Mesenchymal stem cell (in vitro differentiated cells and primary cell): ENCODE measurements at regions not wholly inside any gene's neighbourhood (a gene's known extent, or its start where the extent isn't known, plus 50 kb on each side); places are given as distances from the start of the nearest gene placed in this dataset.

ENCODE experiments used
- DNase-seq: peaks from one replicate; pipeline ENCODE4 v3.0.0-alpha.2; 2013
- H2AFZ ChIP-seq: one replicate; pipeline ENCODE4 v1.6.1; 2013; ENCODE audit warnings: low read depth, mild to moderate bottlenecking, control low read depth, inconsistent platforms, low read length, moderate library complexity
- H2AK5ac ChIP-seq: 2 replicates; pipeline ENCODE4 v1.6.1; 2013; ENCODE audit warnings: low read length, moderate library complexity, mild to moderate bottlenecking, inconsistent platforms; ENCODE audit not compliant: severe bottlenecking
- H2BK120ac ChIP-seq: one replicate; pipeline ENCODE4 v1.6.1; 2013; ENCODE audit warnings: low read depth, mild to moderate bottlenecking, inconsistent platforms, low read length, moderate library complexity
- H2BK12ac ChIP-seq, 2 experiments: one replicate each; pipeline ENCODE4 v1.6.1; 2013; ENCODE audit warnings: inconsistent platforms in 2 of 2, low read length in 2 of 2, mild to moderate bottlenecking in 2 of 2, moderate library complexity in 2 of 2, control low read depth in 1 of 2
- H2BK15ac ChIP-seq: one replicate; pipeline ENCODE4 v1.6.1; 2013; ENCODE audit warnings: mild to moderate bottlenecking, low read depth, inconsistent platforms; ENCODE audit not compliant: poor library complexity, severe bottlenecking
- H2BK5ac ChIP-seq: 2 replicates; pipeline ENCODE4 v1.6.1; 2013; ENCODE audit warnings: low read depth, mild to moderate bottlenecking, low read length, control low read depth, inconsistent platforms; ENCODE audit not compliant: poor library complexity, severe bottlenecking
- H3K14ac ChIP-seq, 2 experiments: one replicate each; pipeline ENCODE4 v1.6.1; 2013; ENCODE audit warnings: inconsistent platforms in 2 of 2, low read length in 2 of 2, control low read depth in 1 of 2, mild to moderate bottlenecking in 1 of 2, moderate library complexity in 1 of 2
- H3K18ac ChIP-seq, 2 experiments: one replicate each; pipeline ENCODE4 v1.6.1; 2013; ENCODE audit warnings: inconsistent platforms in 2 of 2, low read length in 2 of 2, control low read depth in 1 of 2, low read depth in 1 of 2, mild to moderate bottlenecking in 1 of 2
- H3K23ac ChIP-seq, 2 experiments: one replicate each; pipeline ENCODE4 v1.6.1; 2013; ENCODE audit warnings: inconsistent platforms in 2 of 2, low read length in 2 of 2, mild to moderate bottlenecking in 2 of 2, moderate library complexity in 2 of 2, control low read depth in 1 of 2
- H3K27ac ChIP-seq: 2 replicates; pipeline ENCODE4 v1.5.1; 2013; ENCODE audit warnings: mild to moderate bottlenecking, moderate library complexity, low read length, control low read depth, inconsistent platforms; ENCODE audit not compliant: poor library complexity, severe bottlenecking
- H3K27me3 ChIP-seq, 2 experiments: 2 replicates each; pipeline versions ENCODE4 v1.6.1 to v1.7.0; 2013; ENCODE audit warnings: low read length in 2 of 2, mild to moderate bottlenecking in 2 of 2, moderate library complexity in 2 of 2, control low read depth in 1 of 2, inconsistent platforms in 1 of 2; ENCODE audit not compliant: control insufficient read depth in 1 of 2, insufficient read depth in 1 of 2
- H3K36me3 ChIP-seq, 2 experiments: 2 replicates each; pipeline versions ENCODE4 v1.6.1 to v1.7.0; 2013; ENCODE audit warnings: low read length in 2 of 2, control low read depth in 1 of 2, inconsistent platforms in 1 of 2, low read depth in 1 of 2, mild to moderate bottlenecking in 1 of 2; ENCODE audit not compliant: insufficient read depth in 2 of 2, control insufficient read depth in 1 of 2
- H3K4ac ChIP-seq, 2 experiments: one replicate each; pipeline ENCODE4 v1.6.1; 2013; ENCODE audit warnings: inconsistent platforms in 2 of 2, low read length in 2 of 2, mild to moderate bottlenecking in 2 of 2, moderate library complexity in 2 of 2, control low read depth in 1 of 2, low read depth in 1 of 2
- H3K4me1 ChIP-seq: 2 replicates; pipeline ENCODE4 v1.6.1; 2013; ENCODE audit warnings: low read depth, low read length, control low read depth; ENCODE audit not compliant: control insufficient read depth, insufficient read depth
- H3K4me2 ChIP-seq: 2 replicates; pipeline ENCODE4 v1.6.1; 2013; ENCODE audit warnings: low read length, mild to moderate bottlenecking, inconsistent platforms; ENCODE audit not compliant: poor library complexity, severe bottlenecking
- H3K4me3 ChIP-seq, 2 experiments: 2 replicates each; pipeline versions ENCODE4 v1.5.1 to v1.7.0; 2013; ENCODE audit warnings: low read length in 2 of 2, mild to moderate bottlenecking in 2 of 2, control low read depth in 1 of 2, low read depth in 1 of 2; ENCODE audit not compliant: insufficient read depth in 1 of 2
- H3K79me1 ChIP-seq: replicated peaks from 2 replicates; pipeline ENCODE4 v1.6.1; 2013; ENCODE audit warnings: mild to moderate bottlenecking, control low read depth, low read length, inconsistent platforms; ENCODE audit not compliant: poor library complexity, severe bottlenecking
- H3K9ac ChIP-seq: 2 replicates; pipeline ENCODE4 v1.7.0; 2013; ENCODE audit warnings: mild to moderate bottlenecking, low read length, moderate library complexity
- H3K9me3 ChIP-seq: 2 replicates; pipeline ENCODE4 v1.7.0; 2013; ENCODE audit warnings: mild to moderate bottlenecking, low read length; ENCODE audit not compliant: control insufficient read depth
- H4K8ac ChIP-seq: one replicate; pipeline ENCODE4 v1.6.1; 2013; ENCODE audit warnings: inconsistent platforms, mild to moderate bottlenecking, low read length, moderate library complexity
- H4K91ac ChIP-seq: one replicate; pipeline ENCODE4 v1.6.1; 2013; ENCODE audit warnings: mild to moderate bottlenecking, low read length, inconsistent platforms
- WGBS: methylation state at CpG from one replicate; pipeline ENCODE4 v1.1.7; 2013; ENCODE audit warnings: mixed read lengths; 5-methylcytosine and 5-hydroxymethylcytosine counted together

DNA sequence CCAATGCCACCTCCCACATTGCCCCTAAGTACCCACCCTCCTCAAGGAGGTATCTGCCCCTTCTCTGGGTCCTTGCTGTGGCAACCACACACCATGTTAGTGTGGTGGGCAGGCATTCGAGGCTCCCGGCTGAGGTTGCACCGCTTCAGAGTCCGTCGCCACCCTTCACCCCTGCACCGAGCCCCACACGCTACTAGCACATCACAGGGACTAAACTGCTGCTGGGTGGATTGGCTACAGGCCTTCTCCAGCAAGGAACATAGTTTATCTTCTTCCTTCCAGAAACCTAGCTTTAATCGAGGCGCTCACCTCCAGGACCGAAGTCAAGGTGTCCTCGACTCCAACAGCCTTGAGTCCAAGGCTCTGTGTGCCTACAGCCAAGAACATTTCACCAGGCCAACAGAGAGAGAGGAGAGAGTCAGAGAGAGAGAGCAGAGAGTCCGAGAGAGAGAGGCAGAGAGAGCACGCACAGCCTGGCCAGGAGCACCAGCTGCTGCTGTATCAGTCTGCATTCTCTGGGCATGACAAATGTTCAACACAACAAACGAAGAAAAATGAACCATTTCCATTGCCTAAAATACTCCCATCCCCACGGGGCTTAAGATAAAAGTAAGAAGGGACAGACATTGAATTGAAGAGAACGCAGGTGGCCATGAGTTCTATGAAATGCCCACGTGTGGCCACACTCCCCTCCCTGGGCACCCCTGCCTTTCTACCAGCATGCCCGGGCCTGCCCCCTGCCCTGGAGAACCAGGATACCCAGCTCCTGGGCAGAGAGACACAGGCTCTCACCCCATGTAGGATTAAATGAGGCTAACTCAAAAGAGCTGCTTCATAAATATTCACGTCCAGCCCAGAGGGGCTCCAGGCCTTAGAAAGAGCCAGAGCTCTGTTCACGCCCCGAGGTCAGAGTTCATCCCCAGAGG is 94.9 kb downstream of the RBFOX3 start:
- no peak for DNase-seq
- Histone ChIP-seq H2BK5ac (no peak overlapping the region), H3K79me1 (no peaks in the 10 kb centered on the region), H2BK12ac (no peak overlapping the region), H3K9me3 (no peaks in the 10 kb centered on the region), H2AK5ac (no peak overlapping the region), H3K36me3 (no peaks in the 10 kb centered on the region), H4K91ac (no peak overlapping the region), H3K4ac (no peak overlapping the region), H3K9ac (no peak overlapping the region), H3K27ac (no peak overlapping the region), H2AFZ (no peak overlapping the region), H2BK15ac (no peak overlapping the region), H4K8ac (no peak overlapping the region), H3K14ac (no peak overlapping the region), H3K27me3 (peaks cover 0 to 59% of the 10 kb centered on the region in 2 experiments), H3K18ac (no peak overlapping the region), H2BK120ac (no peak overlapping the region), H3K4me3 (no peak overlapping the region), H3K4me1 (no peaks in the 10 kb centered on the region), H3K23ac (no peak overlapping the region), H3K4me2 (no peak overlapping the region)
- WGBS, result 77% methylated on average over 19 of the region's 21 CpGs

DNA sequence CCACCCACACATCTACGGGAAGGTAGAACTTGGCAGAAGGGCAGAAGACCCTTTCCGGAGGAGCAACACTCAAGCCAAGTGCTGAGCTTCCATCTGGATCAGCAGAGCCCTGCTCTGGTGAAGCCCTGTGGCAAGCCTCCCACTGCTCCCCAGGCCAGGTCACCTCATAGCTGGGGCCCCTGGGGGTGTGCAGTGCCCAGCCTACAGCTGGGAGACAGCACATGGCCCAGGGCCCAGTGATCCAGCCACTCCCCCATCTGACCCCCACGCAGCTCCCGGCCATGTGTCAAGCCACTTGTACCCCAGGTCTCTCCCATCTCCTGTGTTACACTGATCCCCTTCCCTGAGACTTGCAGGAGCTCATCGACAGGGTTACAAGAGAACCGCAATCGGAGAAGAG is 95.7 kb downstream of the RBFOX3 start:
- H2AK5ac ChIP-seq, result no peak overlapping the region
- H3K18ac ChIP-seq, result no peak overlapping the region
- no peak overlapping the region for H3K4me3 ChIP-seq
- no peaks in the 10 kb centered on the region for H3K4me1 ChIP-seq
- H4K91ac ChIP-seq, result no peak overlapping the region
- no peak overlapping the region for H3K14ac ChIP-seq
- no peak overlapping the region for H3K9ac ChIP-seq
- H3K4ac ChIP-seq, result no peak overlapping the region
- no peak overlapping the region for H2BK15ac ChIP-seq
- no peaks in the 10 kb centered on the region for H3K36me3 ChIP-seq
- no peak overlapping the region for H2BK5ac ChIP-seq
- no peaks in the 10 kb centered on the region for H3K9me3 ChIP-seq
- no peaks in the 10 kb centered on the region for H3K79me1 ChIP-seq
- H2BK120ac ChIP-seq, result no peak overlapping the region
- no peak overlapping the region for H3K27ac ChIP-seq
- no peak overlapping the region for H2BK12ac ChIP-seq
- WGBS, result 91% methylated on average over 7 of the region's 7 CpGs
- no peak for DNase-seq
- no peak overlapping the region for H2AFZ ChIP-seq
- peaks cover 0 to 56% of the 10 kb centered on the region in 2 experiments for H3K27me3 ChIP-seq
- no peak overlapping the region for H4K8ac ChIP-seq
- no peak overlapping the region for H3K23ac ChIP-seq
- no peak overlapping the region for H3K4me2 ChIP-seq

DNA sequence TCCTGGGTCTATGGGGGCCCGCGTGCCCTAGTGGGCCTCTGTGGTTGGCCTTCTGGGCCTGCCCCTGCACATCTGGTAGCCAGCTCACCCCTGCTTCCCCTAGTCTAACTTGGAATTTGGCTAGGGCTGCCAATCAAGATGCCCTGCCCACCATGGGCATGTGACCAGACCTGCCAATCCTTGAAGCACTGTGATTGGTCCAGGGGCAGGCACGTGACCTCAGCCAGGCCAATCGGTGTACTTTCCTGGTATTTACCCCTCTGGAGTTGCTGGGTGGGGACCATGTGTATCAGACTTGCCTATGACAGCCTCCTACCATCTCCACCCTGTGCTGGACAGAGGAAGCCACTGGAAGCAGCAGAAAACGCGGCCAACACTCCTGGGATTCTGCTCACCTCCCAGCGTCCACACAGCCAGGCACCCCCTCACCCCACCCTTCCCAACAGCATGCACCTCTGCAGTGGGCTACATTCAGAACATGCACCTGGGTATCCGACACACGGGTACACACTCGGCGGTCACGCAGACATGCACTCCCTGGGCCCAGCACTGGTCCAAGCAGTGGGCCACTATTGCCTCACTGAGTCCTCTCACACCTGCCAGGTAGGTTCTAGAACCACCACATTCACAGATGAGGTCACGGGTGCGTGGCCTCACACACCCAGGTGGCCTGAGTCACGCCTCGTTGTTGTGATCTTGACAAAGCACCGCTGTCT is 96.9 kb downstream of the RBFOX3 start:
- Histone ChIP-seq H2AK5ac (no peak overlapping the region), H3K4me2 (no peak overlapping the region), H2BK15ac (no peak overlapping the region), H3K18ac (no peak overlapping the region), H3K27ac (no peak overlapping the region), H3K14ac (no peak overlapping the region), H4K91ac (no peak overlapping the region), H4K8ac (no peak overlapping the region), H2BK12ac (no peak overlapping the region), H3K4ac (no peak overlapping the region), H3K36me3 (no peaks in the 10 kb centered on the region), H3K9me3 (no peaks in the 10 kb centered on the region), H2BK120ac (no peak overlapping the region), H3K79me1 (no peaks in the 10 kb centered on the region), H3K4me3 (no peak overlapping the region), H3K27me3 (peaks cover 0 to 45% of the 10 kb centered on the region in 2 experiments), H2AFZ (no peak overlapping the region), H3K9ac (no peak overlapping the region), H3K4me1 (no peaks in the 10 kb centered on the region), H2BK5ac (no peak overlapping the region), H3K23ac (no peak overlapping the region)
- DNase-seq, result no peak
- 90% methylated on average over 17 of the region's 17 CpGs for WGBS

DNA sequence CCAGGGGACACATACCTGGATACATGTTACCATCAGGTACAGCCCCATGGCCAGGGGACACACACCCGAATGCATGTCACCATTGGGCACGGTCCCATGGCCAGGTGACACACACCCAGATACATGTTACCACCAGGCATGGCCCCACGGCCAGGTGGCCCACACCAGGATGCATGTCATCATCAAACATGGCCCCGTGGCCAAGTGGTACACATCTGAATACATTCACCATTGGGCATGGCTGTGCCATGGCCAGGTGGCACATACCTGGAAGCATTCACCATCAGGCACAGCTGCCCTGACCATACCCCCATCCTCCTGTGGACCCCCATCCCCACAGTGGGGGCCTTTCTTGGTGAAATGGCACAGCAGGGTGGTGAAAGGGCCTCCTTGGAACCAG is 97.6 kb downstream of the RBFOX3 start:
- WGBS, result 74% methylated on average over 4 of the region's 4 CpGs
- Histone ChIP-seq H3K4ac (no peak overlapping the region), H3K9ac (no peak overlapping the region), H3K14ac (no peak overlapping the region), H2AK5ac (no peak overlapping the region), H3K27me3 (peaks cover 0 to 38% of the 10 kb centered on the region in 2 experiments), H3K79me1 (no peaks in the 10 kb centered on the region), H2AFZ (no peak overlapping the region), H3K4me2 (no peak overlapping the region), H3K4me3 (no peak overlapping the region), H3K23ac (no peak overlapping the region), H2BK12ac (no peak overlapping the region), H4K8ac (no peak overlapping the region), H2BK120ac (no peak overlapping the region), H3K27ac (no peak overlapping the region), H3K9me3 (no peaks in the 10 kb centered on the region), H2BK5ac (no peak overlapping the region), H3K4me1 (no peaks in the 10 kb centered on the region), H3K36me3 (no peaks in the 10 kb centered on the region), H2BK15ac (no peak overlapping the region), H4K91ac (no peak overlapping the region), H3K18ac (no peak overlapping the region)
- no peak for DNase-seq
